Duodenal mucosa (tissue), 2 donors: ENCODE measurements at regions not wholly inside any gene's neighbourhood (a gene's known extent, or its start where the extent isn't known, plus 50 kb on each side); places are given as distances from the start of the nearest gene placed in this dataset.
"Not testable (repeated sequence)": the region's sequence is repeated elsewhere in the genome, so short reads cannot be mapped to it uniquely, and the experiment has no call there.

ENCODE experiments used
- H3K27ac ChIP-seq: one replicate; pipeline ENCODE4 v1.7.0; 2013; ENCODE audit warnings: low read depth, low read length
- H3K27me3 ChIP-seq, 2 donors: one replicate each; pipeline ENCODE4 v1.7.0; 2013; ENCODE audit warnings: low read length in 2 of 2, control low read depth in 1 of 2; ENCODE audit not compliant: insufficient read depth in 2 of 2, control insufficient read depth in 1 of 2
- H3K36me3 ChIP-seq, 2 donors: one replicate each; pipeline ENCODE4 v1.7.0; 2013; ENCODE audit warnings: low read length in 2 of 2, control low read depth in 1 of 2; ENCODE audit not compliant: insufficient read depth in 2 of 2, control insufficient read depth in 1 of 2
- H3K4me1 ChIP-seq, 2 donors: one replicate each; pipeline ENCODE4 v1.7.0; 2013; ENCODE audit warnings: low read length in 2 of 2, control low read depth in 1 of 2; ENCODE audit not compliant: insufficient read depth in 2 of 2, control insufficient read depth in 1 of 2
- H3K4me3 ChIP-seq, 2 donors: one replicate each; pipeline ENCODE4 v1.7.0; 2013; ENCODE audit warnings: low read length in 2 of 2, low read depth in 1 of 2
- H3K9ac ChIP-seq, 2 donors: one replicate each; pipeline ENCODE4 v1.7.0; 2013; ENCODE audit warnings: low read length in 2 of 2, low read depth in 1 of 2
- H3K9me3 ChIP-seq, 2 donors: one replicate each; pipeline ENCODE4 v1.7.0; 2013; ENCODE audit warnings: low read length in 2 of 2, control low read depth in 1 of 2; ENCODE audit not compliant: control insufficient read depth in 1 of 2

GRCh38 chr14:105697414-105697813, 171.0 kb downstream of the TMEM121 start:
- H3K9me3 ChIP-seq, H3K4me1 ChIP-seq, H3K36me3 ChIP-seq, H3K9ac ChIP-seq, H3K27me3 ChIP-seq, H3K27ac ChIP-seq, H3K4me3 ChIP-seq: not testable (repeated sequence)

GRCh38 chr14:105697955-105698354, 171.6 kb downstream of the TMEM121 start:
- not testable (repeated sequence) for H3K27me3 ChIP-seq, H3K4me3 ChIP-seq, H3K9ac ChIP-seq, H3K36me3 ChIP-seq, H3K27ac ChIP-seq, H3K9me3 ChIP-seq, H3K4me1 ChIP-seq

GRCh38 chr14:105698940-105699556, 172.7 kb downstream of the TMEM121 start:
- H3K27ac ChIP-seq, H3K4me3 ChIP-seq, H3K9ac ChIP-seq, H3K9me3 ChIP-seq, H3K36me3 ChIP-seq, H3K4me1 ChIP-seq, H3K27me3 ChIP-seq: not testable (repeated sequence)

GRCh38 chr14:105699706-105700105, 173.3 kb downstream of the TMEM121 start:
- H3K27ac ChIP-seq, H3K9me3 ChIP-seq, H3K4me3 ChIP-seq, H3K27me3 ChIP-seq, H3K36me3 ChIP-seq, H3K9ac ChIP-seq, H3K4me1 ChIP-seq: not testable (repeated sequence)

DNA sequence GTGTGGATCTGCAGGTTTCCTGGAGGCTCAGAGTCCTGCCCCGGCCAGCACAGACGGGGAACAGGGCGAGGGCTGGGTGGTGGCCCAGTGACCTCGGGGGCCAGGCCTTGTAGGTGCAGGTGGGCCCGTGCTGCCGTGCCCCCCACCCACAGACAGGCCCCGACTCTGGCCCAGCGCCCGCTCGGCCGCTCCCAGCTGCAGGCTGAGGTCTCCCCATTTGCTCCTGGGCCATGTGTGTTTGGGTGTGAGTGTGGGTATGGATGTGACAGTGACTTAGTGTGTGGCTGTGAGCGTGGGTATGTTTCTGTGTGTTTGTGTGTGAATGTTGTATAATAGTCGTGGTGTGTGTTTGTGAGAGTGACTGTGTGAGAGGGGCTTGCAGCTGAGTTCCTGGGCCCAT, 173.8 kb downstream of the TMEM121 start:
- H3K36me3 ChIP-seq, H3K9me3 ChIP-seq, H3K27ac ChIP-seq, H3K4me3 ChIP-seq, H3K9ac ChIP-seq, H3K27me3 ChIP-seq, H3K4me1 ChIP-seq: not testable (repeated sequence)

DNA sequence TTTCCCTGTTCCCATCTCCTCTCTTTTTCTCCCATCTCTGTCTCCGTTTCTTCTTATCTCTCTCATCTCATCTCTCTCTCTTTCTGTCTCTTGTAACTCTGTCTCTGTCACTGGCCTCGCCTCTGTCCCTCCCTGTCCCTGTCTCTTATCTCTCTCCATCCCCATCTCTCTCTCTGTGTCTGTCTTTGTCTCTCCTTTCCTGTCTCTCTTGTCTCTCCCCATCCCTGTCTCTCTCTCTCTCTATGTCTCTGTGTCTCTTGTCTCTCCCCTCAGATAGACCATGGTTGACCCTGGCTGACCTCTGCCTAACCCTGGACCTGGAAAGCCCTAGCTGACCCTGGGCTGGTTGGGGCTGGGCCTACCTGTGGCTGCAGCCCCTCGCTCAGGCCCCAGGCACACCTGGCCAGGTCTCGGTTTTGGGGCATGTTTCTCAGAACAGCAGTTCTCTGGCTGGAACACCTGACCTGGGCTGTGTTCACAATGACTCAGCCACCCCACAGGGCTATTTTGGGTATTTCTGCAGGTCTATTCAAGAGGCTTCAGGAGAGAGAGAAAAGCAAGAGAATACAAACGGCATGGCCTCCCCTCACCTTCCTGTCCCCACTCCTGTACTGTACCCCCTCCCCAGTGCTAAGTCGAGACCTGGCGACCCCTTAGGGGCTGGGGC, 174.4 kb downstream of the TMEM121 start:
- Histone ChIP-seq H3K4me3 (no peak overlapping the region), H3K4me1 (no peaks in the 10 kb centered on the region), H3K36me3 (no peaks in the 10 kb centered on the region), H3K9me3 (no peaks in the 10 kb centered on the region), H3K27ac (no peak overlapping the region), H3K9ac (no peak overlapping the region), H3K27me3 (no peaks in the 10 kb centered on the region)

- Histone ChIP-seq H3K9ac (no peak overlapping the region), H3K36me3 (no peaks in the 10 kb centered on the region), H3K9me3 (no peaks in the 10 kb centered on the region), H3K4me1 (no peaks in the 10 kb centered on the region), H3K4me3 (no peak overlapping the region), H3K27ac (no peak overlapping the region), H3K27me3 (no peaks in the 10 kb centered on the region)
Observed at GRCh38 chr14:105701456-105702274, 175.3 kb downstream of the TMEM121 start.

DNA sequence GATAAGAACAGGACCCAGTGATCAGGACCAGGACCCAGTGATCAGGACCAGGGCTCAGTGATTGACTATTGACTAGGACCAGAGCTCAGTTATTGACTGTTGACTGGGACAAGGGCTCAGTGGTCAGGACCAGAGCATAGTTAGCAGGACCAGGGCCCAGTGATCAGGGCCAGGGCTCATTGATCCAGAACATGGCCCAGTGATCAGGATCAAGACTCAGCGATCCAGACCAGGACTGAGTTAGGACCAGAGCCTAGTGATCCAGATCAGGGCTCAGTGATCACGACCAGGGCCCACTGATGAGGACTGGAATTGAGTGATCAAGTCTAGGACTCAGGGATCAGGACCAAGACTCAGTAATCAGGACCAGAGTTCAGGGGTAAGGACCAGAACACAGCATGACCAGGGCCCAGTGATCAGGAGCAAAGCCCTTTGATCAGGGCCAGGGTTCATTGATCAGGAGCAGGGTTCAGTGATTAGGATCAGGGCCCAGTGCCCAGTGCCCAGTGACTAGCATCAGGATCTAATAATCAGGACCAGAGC, 176.0 kb downstream of the TMEM121 start:
- no peak overlapping the region for H3K27ac ChIP-seq
- H3K4me3 ChIP-seq: no peak overlapping the region
- H3K4me1 ChIP-seq: no peaks in the 10 kb centered on the region
- H3K36me3 ChIP-seq: no peaks in the 10 kb centered on the region
- H3K9me3 ChIP-seq: no peaks in the 10 kb centered on the region
- no peaks in the 10 kb centered on the region for H3K27me3 ChIP-seq
- no peak overlapping the region for H3K9ac ChIP-seq

DNA sequence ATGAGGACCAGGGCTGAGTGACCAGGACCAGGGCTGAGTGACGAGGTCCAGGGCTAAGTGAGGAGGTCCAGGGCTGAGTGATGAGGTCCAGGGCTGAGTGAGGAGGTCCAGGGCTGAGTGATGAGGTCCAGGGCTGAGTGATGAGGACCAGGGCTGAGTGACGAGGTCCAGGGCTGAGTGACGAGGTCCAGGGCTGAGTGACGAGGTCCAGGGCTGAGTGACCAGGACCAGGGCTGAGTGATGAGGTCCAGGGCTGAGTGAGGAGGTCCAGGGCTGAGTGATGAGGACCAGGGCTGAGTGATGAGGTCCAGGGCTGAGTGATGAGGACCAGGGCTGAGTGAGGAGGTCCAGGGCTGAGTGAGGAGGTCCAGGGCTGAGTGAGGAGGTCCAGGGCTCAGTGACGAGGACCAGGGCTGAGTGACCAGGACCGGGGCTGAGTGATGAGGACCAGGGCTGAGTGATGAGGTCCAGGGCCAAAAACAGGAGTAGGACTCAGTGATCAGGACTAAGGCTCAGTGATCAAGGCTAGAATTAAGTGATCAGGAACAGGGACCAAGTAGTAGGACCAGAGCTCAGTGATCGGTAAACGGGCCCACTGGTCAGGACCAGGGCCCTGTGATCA, 176.8 kb downstream of the TMEM121 start:
- H3K27me3 ChIP-seq, H3K36me3 ChIP-seq, H3K9me3 ChIP-seq, H3K27ac ChIP-seq, H3K4me3 ChIP-seq, H3K4me1 ChIP-seq, H3K9ac ChIP-seq: not testable (repeated sequence)

- H3K27ac ChIP-seq, H3K9me3 ChIP-seq, H3K36me3 ChIP-seq, H3K4me1 ChIP-seq, H3K27me3 ChIP-seq, H3K4me3 ChIP-seq, H3K9ac ChIP-seq: not testable (repeated sequence)
Observed at GRCh38 chr14:105704091-105704490, 177.7 kb downstream of the TMEM121 start.
